Smooth muscle cell (in vitro differentiated cells): ENCODE measurements at regions not wholly inside any gene's neighbourhood (a gene's known extent, or its start where the extent isn't known, plus 50 kb on each side); places are given as distances from the start of the nearest gene placed in this dataset.

Experiments used
- DNase-seq: peaks from one replicate; lab custom pipeline; 2025; ENCODE audit not compliant: unreplicated experiment; lab: John Stamatoyannopoulos, UW
- H2AFZ ChIP-seq: fragments of 200-600 bp; sonication (generic); 2 replicates; pipeline ENCODE4 v1.6.0; 2016; ENCODE audit warnings: antibody characterized with exemption, low read depth, mild to moderate bottlenecking
- H3F3A ChIP-seq: fragments of 200-600 bp; sonication (generic); 2 replicates; pipeline ENCODE4 v1.6.0; 2017; ENCODE audit warnings: antibody characterized with exemption, low read depth
- H3K27ac ChIP-seq: fragments of 200-600 bp; sonication (generic); 2 replicates; pipeline ENCODE4 v1.5.1; 2016; ENCODE audit warnings: low read depth, mild to moderate bottlenecking
- H3K27me3 ChIP-seq: fragments of 200-600 bp; sonication (generic); 2 replicates; pipeline ENCODE4 v1.6.1; 2016; ENCODE audit warnings: low read depth, mild to moderate bottlenecking
- H3K36me3 ChIP-seq: fragments of 200-600 bp; sonication (generic); 2 replicates; pipeline ENCODE4 v1.5.1; 2016; ENCODE audit warnings: low read depth
- H3K4me1 ChIP-seq: fragments of 200-600 bp; sonication (generic); 2 replicates; pipeline ENCODE4 v1.5.1; 2016; ENCODE audit warnings: low read depth
- H3K4me2 ChIP-seq: fragments of 200-600 bp; sonication (generic); 2 replicates; pipeline ENCODE4 v1.6.0; 2016; ENCODE audit warnings: mild to moderate bottlenecking
- H3K4me3 ChIP-seq: fragments of 200-600 bp; sonication (generic); 2 replicates; pipeline ENCODE4 v1.5.1; 2016; ENCODE audit warnings: mild to moderate bottlenecking
- H3K79me2 ChIP-seq: fragments of 200-600 bp; sonication (generic); 2 replicates; pipeline ENCODE4 v1.6.0; 2016; ENCODE audit warnings: low read depth, mild to moderate bottlenecking
- H3K9ac ChIP-seq: fragments of 200-600 bp; sonication (generic); 2 replicates; pipeline ENCODE4 v1.6.0; 2016; ENCODE audit warnings: low read depth
- H3K9me3 ChIP-seq: fragments of 200-600 bp; sonication (generic); replicated peaks from 2 replicates; pipeline ENCODE4 v1.5.1; 2016; ENCODE audit warnings: low read depth
- H4K20me1 ChIP-seq: fragments of 200-600 bp; sonication (generic); 2 replicates; pipeline ENCODE4 v1.6.0; 2016; ENCODE audit warnings: low read depth
- CTCF ChIP-seq: fragments of 200-600 bp; sonication (generic); IDR thresholded peaks from 2 replicates; pipeline ENCODE4 v1.5.1; 2017; ENCODE audit warnings: borderline replicate concordance, mild to moderate bottlenecking, antibody characterized with exemption; ENCODE audit not compliant: insufficient read depth, poor library complexity, severe bottlenecking
- WGBS: methylation state at CpG from one replicate; pipeline ENCODE4 v1.1.7; 2016; ENCODE audit warnings: low lambda C conversion rate; 5-methylcytosine and 5-hydroxymethylcytosine counted together

- H2AFZ ChIP-seq: peak overlapping the region; percentile 55
- no peaks in the 10 kb centered on the region for H3K79me2 ChIP-seq
- WGBS: 64% methylated on average over 3 of the region's 3 CpGs
Observed at GRCh38 chr4:126440297-126440696, 1125.5 kb downstream of the FAT4 start.

GRCh38 chr4:126441173-126442035 lies 1126.6 kb downstream of the FAT4 start:
- 35% methylated on average over 4 of the region's 4 CpGs for WGBS
- no peak overlapping the region for H3K4me3 ChIP-seq
- peaks cover 24% of the 10 kb centered on the region for H3K4me1 ChIP-seq
- peak overlapping the region; percentile 82 for H2AFZ ChIP-seq
- no peak for TF ChIP-seq CTCF
- H3K9ac ChIP-seq: no peak overlapping the region
- no peaks in the 10 kb centered on the region for H4K20me1 ChIP-seq
- H3K27me3 ChIP-seq: no peaks in the 10 kb centered on the region
- H3K4me2 ChIP-seq: peak overlapping the region; percentile 35
- H3K27ac ChIP-seq: peak overlapping the region; percentile 64
- no peaks in the 10 kb centered on the region for H3K79me2 ChIP-seq
- no peaks in the 10 kb centered on the region for H3K36me3 ChIP-seq
- H3F3A ChIP-seq: peaks cover 9% of the 10 kb centered on the region
- DNase-seq: no peak
- no peaks in the 10 kb centered on the region for H3K9me3 ChIP-seq

More at GRCh38 chr4:126440297-126440696, 1125.5 kb downstream of the FAT4 start:
- H3K4me1 ChIP-seq: peaks cover 24% of the 10 kb centered on the region
- no peak for TF ChIP-seq CTCF
- no peak overlapping the region for H3K4me3 ChIP-seq
- DNase-seq: no peak
- no peaks in the 10 kb centered on the region for H3K36me3 ChIP-seq
- H3K9ac ChIP-seq: no peak overlapping the region
- no peaks in the 10 kb centered on the region for H3K27me3 ChIP-seq
- peaks cover 9% of the 10 kb centered on the region for H3F3A ChIP-seq
- H3K4me2 ChIP-seq: peak overlapping the region; percentile 35
- no peaks in the 10 kb centered on the region for H3K9me3 ChIP-seq
- H3K27ac ChIP-seq: peak overlapping the region; percentile 64
- no peaks in the 10 kb centered on the region for H4K20me1 ChIP-seq

- H4K20me1 ChIP-seq: no peaks in the 10 kb centered on the region
- H3K9ac ChIP-seq: no peak overlapping the region
- no peak overlapping the region for H3K4me2 ChIP-seq
- H3K4me3 ChIP-seq: no peak overlapping the region
- H3K36me3 ChIP-seq: no peaks in the 10 kb centered on the region
- H2AFZ ChIP-seq: no peak overlapping the region
- H3K27me3 ChIP-seq: no peaks in the 10 kb centered on the region
- no peak for TF ChIP-seq CTCF
- peaks cover 9% of the 10 kb centered on the region for H3F3A ChIP-seq
- H3K79me2 ChIP-seq: no peaks in the 10 kb centered on the region
- H3K27ac ChIP-seq: no peak overlapping the region
- H3K4me1 ChIP-seq: peaks cover 12% of the 10 kb centered on the region
- no peak for DNase-seq
- WGBS: 87% methylated on average over 1 of the region's 1 CpG
- H3K9me3 ChIP-seq: no peaks in the 10 kb centered on the region
Observed at GRCh38 chr4:126445596-126445995, 1130.8 kb downstream of the FAT4 start.
